Ishikawa (cell line): ENCODE measurements at regions not wholly inside any gene's neighbourhood (a gene's known extent, or its start where the extent isn't known, plus 50 kb on each side); places are given as distances from the start of the nearest gene placed in this dataset.

Source experiments
- EGR1 ChIP-seq: IDR thresholded peaks from 2 replicates; pipeline ENCODE4 v1.6.1; 2012
- FOXM1 ChIP-seq: IDR thresholded peaks from 2 replicates; pipeline ENCODE4 v1.6.1; 2012; ENCODE audit warnings: low read depth, borderline replicate concordance
- TAF1 ChIP-seq: IDR thresholded peaks from 2 replicates; pipeline ENCODE4 v1.6.1; 2012; ENCODE audit warnings: low read depth, mild to moderate bottlenecking
- TCF12 ChIP-seq: IDR thresholded peaks from 2 replicates; pipeline ENCODE4 v1.6.1; 2012; ENCODE audit warnings: low read depth

DNA sequence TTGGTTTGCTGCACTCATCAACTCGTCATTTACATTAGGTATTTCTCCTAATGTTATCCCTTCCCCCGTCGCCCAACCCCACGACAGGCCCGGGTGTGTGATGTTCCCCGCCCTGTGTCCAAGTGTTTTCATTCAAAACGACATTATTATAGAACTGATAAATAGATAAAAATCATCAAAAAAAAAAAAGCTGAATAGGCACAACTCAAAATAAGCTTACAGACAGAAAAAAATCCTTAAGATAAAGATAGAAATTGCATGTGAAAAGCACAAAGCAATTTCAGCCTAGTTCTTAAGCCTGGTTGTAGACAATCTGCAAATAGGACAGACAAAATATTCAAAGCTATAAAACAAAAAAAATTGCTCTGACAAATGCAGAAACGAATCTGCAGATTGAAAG lies 142.9 kb upstream of the LNX1 start:
- TF ChIP-seq EGR1, result no peak
- no peak for TF ChIP-seq TCF12
- no peak for TF ChIP-seq TAF1
- TF ChIP-seq FOXM1, result no peak
